Heart right ventricle (tissue), 16 donors: ENCODE measurements at regions not wholly inside any gene's neighbourhood (a gene's known extent, or its start where the extent isn't known, plus 50 kb on each side); places are given as distances from the start of the nearest gene placed in this dataset.
"Not testable (repeated sequence)": the region's sequence is repeated elsewhere in the genome, so short reads cannot be mapped to it uniquely, and the experiment has no call there.

Source experiments
- ATAC-seq, 8 donors: fragments of 200-7000 bp; cut with Tn5 transposase; one replicate each; pipeline ENCODE4 v1.9.1; 2020; ENCODE audit warnings: mild to moderate bottlenecking in 8 of 8, moderate library complexity in 8 of 8, moderate number of reproducible peaks in 1 of 8
- DNase-seq, 2 donors: peaks; one replicate each; pipeline ENCODE4 v3.0.0-alpha.2; 2020
- H3K27ac ChIP-seq, 10 donors: fragments of 200-600 bp; sonication (generic) in 2 of 10; one replicate each; pipeline versions ENCODE4 v1.5.0 to v1.8.0; 2020 to 2022; ENCODE audit warnings: mild to moderate bottlenecking in 3 of 10
- H3K27me3 ChIP-seq, 7 donors: fragments of 200-600 bp; one replicate each; pipeline ENCODE4 v1.8.0; 2021 to 2022; ENCODE audit warnings: mild to moderate bottlenecking in 2 of 7
- H3K36me3 ChIP-seq, 9 donors: fragments of 200-600 bp; sonication (generic) in 1 of 9; one replicate each; pipeline versions ENCODE4 v1.5.0 to v1.8.0; 2020 to 2022; ENCODE audit warnings: mild to moderate bottlenecking in 2 of 9
- H3K4me1 ChIP-seq, 9 donors: fragments of 200-600 bp; sonication (generic) in 1 of 9; one replicate each; pipeline versions ENCODE4 v1.5.0 to v1.8.0; 2020 to 2022; ENCODE audit warnings: mild to moderate bottlenecking in 4 of 9
- H3K4me3 ChIP-seq, 10 donors: fragments of 200-600 bp; sonication (generic) in 2 of 10; one replicate each; pipeline versions ENCODE4 v1.5.0 to v1.8.0; 2020 to 2022; ENCODE audit warnings: mild to moderate bottlenecking in 7 of 10, moderate library complexity in 2 of 10
- H3K9me3 ChIP-seq, 11 donors: fragments of 200-600 bp in 10 of 11; sonication (generic) in 2 of 11; one replicate each; pipeline versions ENCODE4 v1.5.0 to v1.8.0; 2013 to 2022; ENCODE audit warnings: mild to moderate bottlenecking in 2 of 11, control low read depth in 1 of 11, moderate library complexity in 1 of 11
- WGBS, 2 donors: extraction: QIAGEN DNeasy Blood & Tissue Kit; methylation state at CpG; one replicate each; pipeline ENCODE4 v1.1.7; 2013; ENCODE audit warnings: inconsistent platforms in 1 of 2; 5-methylcytosine and 5-hydroxymethylcytosine counted together
- intact Hi-C, 10 donors: fragments of 100-400 bp; cut with DNase I; formaldehyde crosslinking; loops; one replicate each; pipeline versions ENCODE4 v1.11.1 to v1.14.2; 2022
- TF ChIP-seq, protein P1 (sequence below), 9 donors: fragments of 200-600 bp; sonication (generic) in 2 of 9; IDR thresholded peaks; one replicate each; pipeline versions ENCODE4 v1.5.0 to v1.8.0; 2021 to 2022; ENCODE audit warnings: antibody characterized with exemption in 9 of 9, mild to moderate bottlenecking in 5 of 9, moderate library complexity in 1 of 9
- donor health status: Arrhythmogenic right ventricular cardiomyopathy.
- donor health status: ischemic (EF 13 %, LVEDD 7.1; RV severe dilation, severe dysfunction).
- donor health status: healthy with polysubstance abuse.
- donor health status: DM: no; HTN: yes; CAD: no.
- donor health status: DM: no; HTN: no; CAD: no.
- donor health status: ischemic (EF 25% LVEDD 6.9; RV normal size, moderate dysfunction).
- donor health status: ischemic (EF 25% LVEDD 5.7; RV mildly dilated, moderate dysfunction).
- donor health status: healthy.
- donor health status: DM: yes; HTN: yes; CAD: no.
- donor health status: Ischemic cardiomyopathy.
- donor health status: ischemic (EF 35%, LVEDD 5.7; RV mildly dilated, moderate dysfunction).
- donor health status: nonischemic (EF 11% LVEDD 7.7; RV severe dilation, severe dysfunction).
- donor health status: DM: yes; HTN: yes; CAD: no.
- donor health status: PGD.
- donor health status: ischemic (EF 29% LVEDD 5.4; RV normal size, mild dysfunction).
- donor health status: nonischemic (EF 23%, LVEDD 6.1; RV moderate dilation, normal function).

DNA sequence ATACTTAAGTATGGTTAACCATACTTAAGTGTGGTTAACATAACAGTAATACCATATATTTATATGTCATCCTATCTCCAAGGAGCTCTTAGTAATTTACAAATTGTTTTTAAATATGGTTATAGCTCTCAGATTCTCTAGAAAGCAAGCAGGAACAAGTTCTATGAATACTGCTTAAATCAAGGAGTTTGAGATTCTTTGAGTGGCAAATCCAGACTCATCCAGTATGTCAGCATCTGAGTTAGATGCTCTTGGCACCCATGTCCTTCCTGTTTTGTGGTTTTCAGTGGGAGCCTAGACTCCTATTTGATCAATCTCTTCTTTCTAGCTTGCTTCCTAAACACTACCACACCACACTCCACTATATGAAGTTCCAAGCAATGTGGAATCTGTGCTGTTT is 114.7 kb upstream of the GDNF start:
- TF ChIP-seq, protein P1, sequence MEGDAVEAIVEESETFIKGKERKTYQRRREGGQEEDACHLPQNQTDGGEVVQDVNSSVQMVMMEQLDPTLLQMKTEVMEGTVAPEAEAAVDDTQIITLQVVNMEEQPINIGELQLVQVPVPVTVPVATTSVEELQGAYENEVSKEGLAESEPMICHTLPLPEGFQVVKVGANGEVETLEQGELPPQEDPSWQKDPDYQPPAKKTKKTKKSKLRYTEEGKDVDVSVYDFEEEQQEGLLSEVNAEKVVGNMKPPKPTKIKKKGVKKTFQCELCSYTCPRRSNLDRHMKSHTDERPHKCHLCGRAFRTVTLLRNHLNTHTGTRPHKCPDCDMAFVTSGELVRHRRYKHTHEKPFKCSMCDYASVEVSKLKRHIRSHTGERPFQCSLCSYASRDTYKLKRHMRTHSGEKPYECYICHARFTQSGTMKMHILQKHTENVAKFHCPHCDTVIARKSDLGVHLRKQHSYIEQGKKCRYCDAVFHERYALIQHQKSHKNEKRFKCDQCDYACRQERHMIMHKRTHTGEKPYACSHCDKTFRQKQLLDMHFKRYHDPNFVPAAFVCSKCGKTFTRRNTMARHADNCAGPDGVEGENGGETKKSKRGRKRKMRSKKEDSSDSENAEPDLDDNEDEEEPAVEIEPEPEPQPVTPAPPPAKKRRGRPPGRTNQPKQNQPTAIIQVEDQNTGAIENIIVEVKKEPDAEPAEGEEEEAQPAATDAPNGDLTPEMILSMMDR (IDR thresholded peaks at IDR 0.05): no peak

DNA sequence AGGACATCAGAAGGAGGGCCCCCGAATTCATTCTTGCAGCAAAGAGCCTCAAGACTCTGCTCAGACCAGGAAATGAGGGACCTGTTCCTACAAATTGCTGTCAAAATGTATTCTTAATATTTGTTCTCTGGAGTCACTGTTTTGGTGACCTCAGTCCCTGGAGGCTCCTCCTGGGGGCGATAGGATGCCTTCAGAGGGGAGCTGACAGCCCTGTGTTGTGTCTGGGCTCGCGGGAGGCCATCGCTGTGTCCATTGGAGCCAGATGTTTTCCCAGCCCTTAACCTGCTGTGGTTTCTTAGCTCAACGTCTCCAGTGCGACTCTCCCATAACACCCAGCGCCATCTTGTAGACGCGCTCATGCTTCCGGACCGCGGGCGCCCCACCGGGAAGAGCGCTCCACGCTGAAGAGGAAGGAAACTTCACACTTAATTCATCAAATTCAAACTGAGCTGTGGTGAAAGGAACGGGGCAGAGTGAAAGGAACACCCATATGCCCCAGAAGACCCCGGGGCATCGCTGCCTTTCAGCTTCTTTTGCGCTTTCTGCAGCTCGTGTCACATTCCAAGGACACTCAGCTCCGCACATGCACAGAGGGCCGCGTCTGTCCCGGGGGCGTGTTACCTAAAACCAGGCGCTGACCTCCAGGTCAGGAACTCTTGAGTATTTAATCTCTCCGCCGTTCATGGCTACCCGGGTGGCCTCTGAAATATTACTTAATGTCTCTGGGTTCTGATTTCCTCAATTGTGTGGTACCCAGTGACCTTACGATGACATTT is 112.3 kb upstream of the GDNF start:
- H3K27me3 ChIP-seq: no peaks in the 10 kb centered on the region
- H3K9me3 ChIP-seq: peaks cover 0 to 5% (median 0%) of the 10 kb centered on the region in 11 donors
- H3K4me3 ChIP-seq: no peak overlapping the region
- H3K36me3 ChIP-seq: no peaks in the 10 kb centered on the region
- intact Hi-C loops: no loop called here
- WGBS, 2 donors: 78 to 80% methylated on average over 32 of the region's 32 CpGs
- DNase-seq (no peak), ATAC-seq (no peak)
- TF ChIP-seq, protein P1 (IDR thresholded peaks at IDR 0.05): no peak
- no peak overlapping the region for H3K27ac ChIP-seq
- no peaks in the 10 kb centered on the region for H3K4me1 ChIP-seq

More for the DNA sequence above, 114.7 kb upstream of the GDNF start:
- intact Hi-C loops: no loop called here
- no peak overlapping the region for H3K27ac ChIP-seq
- no peaks in the 10 kb centered on the region for H3K36me3 ChIP-seq
- no peaks in the 10 kb centered on the region for H3K27me3 ChIP-seq
- H3K4me3 ChIP-seq: no peak overlapping the region
- H3K4me1 ChIP-seq: no peaks in the 10 kb centered on the region
- H3K9me3 ChIP-seq: peaks cover 0 to 30% (median 15%) of the 10 kb centered on the region in 11 donors
- ATAC-seq (no peak), DNase-seq (no peak)

DNA sequence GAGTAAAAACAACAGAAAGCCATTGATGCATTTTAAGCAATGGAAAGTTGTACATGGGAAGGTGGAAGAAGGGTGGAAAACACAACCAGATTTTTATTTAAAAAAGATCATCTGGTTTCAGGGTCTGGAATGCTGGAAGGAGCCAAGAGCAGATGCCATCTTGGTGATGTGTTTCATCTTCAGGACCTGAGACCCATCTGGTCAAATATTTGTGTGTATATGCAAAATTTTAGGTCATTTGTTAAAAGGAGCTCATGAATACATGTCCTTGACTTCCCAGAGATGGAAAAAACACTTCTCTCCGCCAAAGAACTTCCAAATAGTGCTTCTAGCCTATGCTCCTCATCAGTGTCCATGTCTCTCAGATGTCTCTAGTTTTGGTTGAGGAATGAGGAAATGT is 110.6 kb upstream of the GDNF start:
- TF ChIP-seq, protein P1 (IDR thresholded peaks at IDR 0.05): no peak
- Histone ChIP-seq H3K4me1 (no peaks in the 10 kb centered on the region), H3K27ac (no peak overlapping the region), H3K27me3 (no peaks in the 10 kb centered on the region), H3K36me3 (no peaks in the 10 kb centered on the region), H3K4me3 (no peak overlapping the region), H3K9me3 (no peaks in the 10 kb centered on the region)
- no peak for ATAC-seq
- intact Hi-C loops: no loop called here
- WGBS, 2 donors: 76 to 83% methylated on average over 1 of the region's 1 CpG
- DNase-seq: no peak

DNA sequence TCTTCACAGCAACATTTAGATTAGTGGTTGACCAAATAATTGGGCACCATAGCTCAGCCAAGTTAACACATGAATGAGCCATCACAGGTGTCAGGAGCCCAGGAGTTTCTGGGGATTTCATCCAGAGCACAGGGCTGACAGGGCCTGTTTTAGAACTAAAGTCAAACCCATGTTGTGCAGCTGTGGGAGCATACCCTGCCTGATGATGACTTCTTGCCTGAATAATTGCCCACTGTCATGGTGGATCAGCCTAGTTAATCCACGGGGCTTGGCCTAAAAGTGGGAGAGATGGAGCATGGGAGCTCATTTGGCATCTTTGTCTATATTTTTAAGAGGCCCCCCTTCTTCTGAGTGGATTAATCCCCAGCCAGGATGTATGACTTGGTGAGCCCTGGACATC is 105.6 kb upstream of the GDNF start:
- intact Hi-C loops: no loop called here
- Histone ChIP-seq H3K4me1 (no peaks in the 10 kb centered on the region), H3K9me3 (no peaks in the 10 kb centered on the region), H3K27me3 (no peaks in the 10 kb centered on the region), H3K36me3 (no peaks in the 10 kb centered on the region), H3K27ac (no peak overlapping the region), H3K4me3 (no peak overlapping the region)
- no peak for ATAC-seq
- no peak for DNase-seq
- TF ChIP-seq, protein P1 (IDR thresholded peaks at IDR 0.05): no peak
- WGBS, 2 donors: 80 to 94% methylated on average over 1 of the region's 1 CpG

DNA sequence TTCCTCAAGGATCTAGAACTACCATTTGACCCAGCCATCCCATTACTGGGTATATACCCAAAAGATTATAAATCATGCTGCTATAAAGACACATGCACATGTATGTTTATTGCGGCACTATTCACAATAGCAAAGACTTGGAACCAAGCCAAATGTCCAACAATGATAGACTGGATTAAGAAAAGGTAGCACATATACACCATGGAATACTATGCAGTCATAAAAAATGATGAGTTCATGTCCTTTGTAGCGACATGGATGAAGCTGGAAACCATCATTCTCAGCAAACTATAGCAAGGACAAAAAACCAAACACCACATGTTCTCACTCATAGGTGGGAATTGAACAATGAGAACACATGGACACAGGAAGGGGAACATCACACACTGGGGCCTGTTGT is 103.3 kb upstream of the GDNF start:
- DNase-seq, H3K27me3 ChIP-seq, H3K36me3 ChIP-seq, H3K4me1 ChIP-seq, H3K4me3 ChIP-seq, ATAC-seq, H3K27ac ChIP-seq, H3K9me3 ChIP-seq, intact Hi-C loops: not testable (repeated sequence)
- 89 to 96% methylated on average over 2 of the region's 2 CpGs for WGBS, 2 donors
